CD8-positive, alpha-beta memory T cell (primary cell): ENCODE measurements at regions not wholly inside any gene's neighbourhood (a gene's known extent, or its start where the extent isn't known, plus 50 kb on each side); places are given as distances from the start of the nearest gene placed in this dataset.

Source experiments
- CTCF ChIA-PET: fragments of 350-600 bp; sonication (Branson Sonifier 250); formaldehyde crosslinking; loops from one replicate; lab custom pipeline; 2021; ENCODE audit warnings: antibody characterized with exemption; lab: Charles Lee
- POLR2A ChIA-PET: fragments of 350-600 bp; sonication (Branson Sonifier 250); formaldehyde crosslinking; loops from one replicate; lab custom pipeline; 2021; ENCODE audit warnings: antibody characterized with exemption; lab: Charles Lee
- DNase-seq, 5 donors: peaks; one replicate each; pipeline versions ENCODE4 v3.0.0 to v3.0.0-alpha.2; 2020 to 2022; ENCODE audit warnings: mixed read lengths in 1 of 5
- H3K27ac ChIP-seq: one replicate; pipeline ENCODE4 v1.7.0; 2013; ENCODE audit warnings: low read depth, mild to moderate bottlenecking, low read length, moderate library complexity
- H3K27me3 ChIP-seq: 2 replicates; pipeline ENCODE4 v1.7.0; 2013; ENCODE audit warnings: low read length, mild to moderate bottlenecking; ENCODE audit not compliant: insufficient read depth, poor library complexity, severe bottlenecking
- H3K36me3 ChIP-seq: 2 replicates; pipeline ENCODE4 v1.7.0; 2013; ENCODE audit warnings: mild to moderate bottlenecking, low read length, moderate library complexity; ENCODE audit not compliant: insufficient read depth
- H3K4me1 ChIP-seq: 2 replicates; pipeline ENCODE4 v1.7.0; 2013; ENCODE audit warnings: mild to moderate bottlenecking, low read length, moderate library complexity; ENCODE audit not compliant: insufficient read depth
- H3K4me3 ChIP-seq: 2 replicates; pipeline ENCODE4 v1.7.0; 2013; ENCODE audit warnings: mild to moderate bottlenecking, low read length
- H3K9me3 ChIP-seq: 2 replicates; pipeline ENCODE4 v1.7.0; 2013; ENCODE audit warnings: mild to moderate bottlenecking, low read length
- H3K27ac Mint-ChIP-seq, 8 donors: one replicate each; pipeline ENCODE4 v1.8.0; 2020 to 2021; ENCODE audit warnings: mixed read lengths in 8 of 8, mild to moderate bottlenecking in 6 of 8, inconsistent platforms in 3 of 8, moderate library complexity in 3 of 8
- H3K27me3 Mint-ChIP-seq, 2 donors: one replicate each; pipeline ENCODE4 v1.8.0; 2020 to 2021; ENCODE audit warnings: mixed read lengths in 2 of 2, mild to moderate bottlenecking in 1 of 2, moderate library complexity in 1 of 2
- H3K36me3 Mint-ChIP-seq, 3 donors: one replicate each; pipeline ENCODE4 v1.8.0; 2020 to 2021; ENCODE audit warnings: mixed read lengths in 3 of 3, inconsistent platforms in 1 of 3, mild to moderate bottlenecking in 1 of 3
- H3K4me1 Mint-ChIP-seq, 3 donors: one replicate each; pipeline ENCODE4 v1.8.0; 2020 to 2021; ENCODE audit warnings: mixed read lengths in 3 of 3, inconsistent platforms in 1 of 3, mild to moderate bottlenecking in 1 of 3
- H3K4me3 Mint-ChIP-seq, 7 donors: one replicate each; pipeline ENCODE4 v1.8.0; 2020 to 2021; ENCODE audit warnings: mixed read lengths in 7 of 7, mild to moderate bottlenecking in 6 of 7, moderate library complexity in 4 of 7, inconsistent platforms in 2 of 7
- H3K9me3 Mint-ChIP-seq, 5 donors: one replicate each; pipeline ENCODE4 v1.8.0; 2020 to 2022; ENCODE audit warnings: mixed read lengths in 5 of 5, mild to moderate bottlenecking in 3 of 5, moderate library complexity in 2 of 5, inconsistent platforms in 1 of 5

- Histone ChIP-seq H3K27ac (no peak overlapping the region), H3K4me3 (no peak overlapping the region), H3K27me3 (no peaks in the 10 kb centered on the region), H3K36me3 (no peaks in the 10 kb centered on the region), H3K9me3 (no peaks in the 10 kb centered on the region), H3K4me1 (no peaks in the 10 kb centered on the region)
- H3K36me3 Mint-ChIP-seq, result no peaks in the 10 kb centered on the region
- H3K4me3 Mint-ChIP-seq, result no peak overlapping the region
- H3K9me3 Mint-ChIP-seq, result no peaks in the 10 kb centered on the region
- DNase-seq, result no peak
- POLR2A ChIA-PET, result no interaction called here
- no peak overlapping the region for H3K27ac Mint-ChIP-seq
- no peaks in the 10 kb centered on the region for H3K4me1 Mint-ChIP-seq
- H3K27me3 Mint-ChIP-seq, result peaks cover 4 to 5% of the 10 kb centered on the region in 2 donors
- CTCF ChIA-PET, result no interaction called here
These were observed 160.9 kb downstream of the RDH14 start for GRCh38 chr2:18399601-18400000.

DNA sequence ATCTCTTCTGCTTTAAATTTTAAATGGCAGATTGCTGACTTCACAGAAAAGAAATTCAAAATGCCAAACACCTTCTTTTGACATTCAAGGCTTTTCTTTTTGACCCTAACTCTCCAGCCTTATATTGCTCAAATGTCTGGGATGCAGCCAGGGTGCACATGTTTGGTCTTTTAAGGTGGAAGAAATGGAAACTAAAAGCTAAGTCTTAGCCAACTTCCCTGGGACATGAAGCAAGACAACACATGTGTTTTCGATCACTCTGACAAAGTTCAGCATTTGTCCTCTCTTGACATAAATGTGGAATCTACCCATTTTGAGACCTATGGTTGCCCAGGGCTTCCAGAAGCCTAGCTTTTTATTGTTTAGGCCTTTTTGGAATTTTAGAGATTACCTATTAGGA, 161.6 kb downstream of the RDH14 start:
- Histone ChIP-seq H3K9me3 (no peaks in the 10 kb centered on the region), H3K4me3 (no peak overlapping the region), H3K27me3 (no peaks in the 10 kb centered on the region), H3K27ac (no peak overlapping the region), H3K4me1 (no peaks in the 10 kb centered on the region), H3K36me3 (no peaks in the 10 kb centered on the region)
- H3K27ac Mint-ChIP-seq, result no peak overlapping the region
- POLR2A ChIA-PET, result no interaction called here
- H3K36me3 Mint-ChIP-seq, result no peaks in the 10 kb centered on the region
- H3K4me3 Mint-ChIP-seq, result no peak overlapping the region
- peaks cover 4 to 5% of the 10 kb centered on the region in 2 donors for H3K27me3 Mint-ChIP-seq
- H3K4me1 Mint-ChIP-seq, result no peaks in the 10 kb centered on the region
- CTCF ChIA-PET, result no interaction called here
- no peaks in the 10 kb centered on the region for H3K9me3 Mint-ChIP-seq
- DNase-seq, result no peak

- Histone ChIP-seq H3K9me3 (no peaks in the 10 kb centered on the region), H3K4me1 (no peaks in the 10 kb centered on the region), H3K27ac (no peak overlapping the region), H3K4me3 (no peak overlapping the region), H3K27me3 (no peaks in the 10 kb centered on the region), H3K36me3 (no peaks in the 10 kb centered on the region)
- Mint-ChIP-seq H3K4me1 (no peaks in the 10 kb centered on the region), H3K27ac (no peak overlapping the region), H3K36me3 (no peaks in the 10 kb centered on the region), H3K4me3 (no peak overlapping the region), H3K27me3 (peaks cover 2 to 5% of the 10 kb centered on the region in 2 donors), H3K9me3 (no peaks in the 10 kb centered on the region)
- DNase-seq, result no peak
- ChIA-PET CTCF (no interaction called here), POLR2A (no interaction called here)
These were observed 164.0 kb downstream of the RDH14 start for GRCh38 chr2:18396329-18397010.

DNA sequence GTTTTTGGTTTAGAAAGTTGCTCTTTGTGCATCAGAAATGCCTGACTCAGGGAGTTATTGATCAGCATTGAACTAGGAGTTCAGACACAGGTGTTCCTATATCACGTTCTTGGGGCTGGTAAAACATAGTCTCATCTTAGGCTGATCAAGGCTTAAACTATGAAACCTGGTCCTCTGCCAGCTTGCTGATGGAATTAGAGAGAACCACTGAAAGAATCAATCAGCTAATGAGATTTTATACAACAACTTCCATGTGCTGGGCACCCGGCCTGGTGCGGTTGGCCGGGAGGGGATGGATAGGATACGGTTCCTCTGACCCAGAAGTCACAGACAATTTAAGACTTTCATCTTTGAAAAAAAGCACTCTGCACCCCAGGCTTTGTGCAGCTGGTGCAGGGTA, 164.9 kb downstream of the RDH14 start:
- H3K9me3 Mint-ChIP-seq, result no peaks in the 10 kb centered on the region
- ChIA-PET CTCF (no interaction called here), POLR2A (no interaction called here)
- H3K4me3 Mint-ChIP-seq, result no peak overlapping the region
- H3K27me3 Mint-ChIP-seq, result peaks cover 2 to 5% of the 10 kb centered on the region in 2 donors
- Histone ChIP-seq H3K4me3 (no peak overlapping the region), H3K9me3 (no peaks in the 10 kb centered on the region), H3K4me1 (no peaks in the 10 kb centered on the region), H3K36me3 (no peaks in the 10 kb centered on the region), H3K27ac (no peak overlapping the region), H3K27me3 (no peaks in the 10 kb centered on the region)
- H3K4me1 Mint-ChIP-seq, result no peaks in the 10 kb centered on the region
- H3K36me3 Mint-ChIP-seq, result no peaks in the 10 kb centered on the region
- no peak for DNase-seq
- H3K27ac Mint-ChIP-seq, result no peak overlapping the region

- CTCF ChIA-PET, result interaction anchor here (0.8 to 1.5 kb wide), 5 partner anchors 9 to 1477 kb away, joined by 3 to 5 read pairs (median 4); no protein-coding TSS in a partner anchor
- no peaks in the 10 kb centered on the region for H3K36me3 ChIP-seq
- no peaks in the 10 kb centered on the region for H3K36me3 Mint-ChIP-seq
- peak; percentile 22 to 63 (median 35) for DNase-seq
- H3K4me1 ChIP-seq, result no peaks in the 10 kb centered on the region
- H3K27me3 ChIP-seq, result no peaks in the 10 kb centered on the region
- POLR2A ChIA-PET, result no interaction called here
- peaks cover 0 to 4% of the 10 kb centered on the region in 2 donors for H3K27me3 Mint-ChIP-seq
- no peaks in the 10 kb centered on the region for H3K9me3 Mint-ChIP-seq
- H3K27ac Mint-ChIP-seq, result no peak overlapping the region
- H3K27ac ChIP-seq, result no peak overlapping the region
- no peak overlapping the region for H3K4me3 Mint-ChIP-seq
- H3K4me3 ChIP-seq, result no peak overlapping the region
- H3K4me1 Mint-ChIP-seq, result no peaks in the 10 kb centered on the region
- H3K9me3 ChIP-seq, result no peaks in the 10 kb centered on the region
These were observed 172.8 kb downstream of the RDH14 start for GRCh38 chr2:18387441-18388206.

DNA sequence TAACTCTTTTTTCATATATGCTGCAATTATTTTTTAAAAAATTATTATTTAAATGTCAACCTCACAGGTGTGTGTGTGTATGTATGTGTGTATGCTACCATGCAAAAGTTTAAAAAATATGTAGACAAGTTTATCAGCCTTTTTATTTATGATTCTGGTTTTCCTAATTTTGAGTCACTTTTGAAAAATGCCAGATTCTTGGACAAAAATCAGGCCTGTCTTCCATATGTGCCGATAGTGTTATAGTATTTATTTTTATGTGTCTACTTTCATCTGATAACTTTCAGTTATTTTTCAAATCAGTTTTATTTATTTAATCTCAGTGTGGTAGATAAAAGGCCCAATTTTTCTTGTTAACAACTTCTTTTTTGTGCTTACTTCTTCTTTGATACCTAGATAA, 176.2 kb downstream of the RDH14 start:
- DNase-seq, result no peak
- Histone ChIP-seq H3K4me1 (no peaks in the 10 kb centered on the region), H3K9me3 (no peaks in the 10 kb centered on the region), H3K27ac (no peak overlapping the region), H3K36me3 (no peaks in the 10 kb centered on the region), H3K4me3 (no peak overlapping the region), H3K27me3 (no peaks in the 10 kb centered on the region)
- Mint-ChIP-seq H3K9me3 (no peaks in the 10 kb centered on the region), H3K27ac (no peak overlapping the region), H3K4me3 (no peak overlapping the region), H3K4me1 (no peaks in the 10 kb centered on the region), H3K36me3 (no peaks in the 10 kb centered on the region), H3K27me3 (peaks cover 0 to 19% of the 10 kb centered on the region in 2 donors)
- ChIA-PET POLR2A (no interaction called here), CTCF (no interaction called here)

- H3K9me3 Mint-ChIP-seq, result no peaks in the 10 kb centered on the region
- no peak overlapping the region for H3K4me3 Mint-ChIP-seq
- no peak overlapping the region for H3K27ac Mint-ChIP-seq
- H3K4me1 Mint-ChIP-seq, result no peaks in the 10 kb centered on the region
- H3K36me3 Mint-ChIP-seq, result no peaks in the 10 kb centered on the region
- no peak overlapping the region for H3K27ac ChIP-seq
- ChIA-PET CTCF (interaction anchor here (2.5 kb wide), 1 partner anchor 9 kb away, joined by 7 read pairs; no protein-coding TSS in a partner anchor), POLR2A (no interaction called here)
- no peak overlapping the region for H3K4me3 ChIP-seq
- H3K27me3 Mint-ChIP-seq, result peaks cover 7 to 33% of the 10 kb centered on the region in 2 donors
- DNase-seq, result no peak
- H3K4me1 ChIP-seq, result no peaks in the 10 kb centered on the region
- no peaks in the 10 kb centered on the region for H3K36me3 ChIP-seq
- no peaks in the 10 kb centered on the region for H3K27me3 ChIP-seq
- H3K9me3 ChIP-seq, result no peaks in the 10 kb centered on the region
These were observed 179.1 kb downstream of the RDH14 start for GRCh38 chr2:18381386-18381785.

DNA sequence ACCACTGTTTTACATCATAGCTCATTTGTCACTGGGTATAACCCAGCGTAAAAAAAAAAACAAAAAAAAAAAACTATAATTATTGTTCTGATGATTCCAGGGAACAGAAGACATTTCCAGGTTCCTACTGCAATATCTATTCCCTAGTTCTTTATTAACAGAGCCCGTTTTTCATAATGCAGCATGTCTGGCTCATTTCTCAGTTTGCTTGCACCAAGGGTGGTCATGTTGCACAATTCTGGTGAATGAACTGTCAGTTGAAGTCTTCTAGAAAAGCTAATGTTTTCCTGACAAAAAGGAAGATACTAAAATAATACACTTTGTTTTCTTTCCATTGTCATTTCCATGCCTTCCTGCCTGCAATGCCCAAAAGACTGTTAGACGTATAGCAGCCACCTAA, 180.1 kb downstream of the RDH14 start:
- Mint-ChIP-seq H3K36me3 (no peaks in the 10 kb centered on the region), H3K27ac (no peak overlapping the region), H3K4me3 (no peak overlapping the region), H3K4me1 (no peaks in the 10 kb centered on the region), H3K27me3 (peaks cover 7 to 33% of the 10 kb centered on the region in 2 donors), H3K9me3 (no peaks in the 10 kb centered on the region)
- POLR2A ChIA-PET, result no interaction called here
- Histone ChIP-seq H3K9me3 (no peaks in the 10 kb centered on the region), H3K27ac (no peak overlapping the region), H3K36me3 (no peaks in the 10 kb centered on the region), H3K27me3 (no peaks in the 10 kb centered on the region), H3K4me3 (no peak overlapping the region), H3K4me1 (no peaks in the 10 kb centered on the region)
- DNase-seq, result no peak
- CTCF ChIA-PET, result interaction anchor here (2.5 kb wide), 1 partner anchor 10 kb away, joined by 7 read pairs; no protein-coding TSS in a partner anchor
